A549 (cell line): ENCODE measurements at regions not wholly inside any gene's neighbourhood (a gene's known extent, or its start where the extent isn't known, plus 50 kb on each side); places are given as distances from the start of the nearest gene placed in this dataset.

ENCODE experiments used
- ATAC-seq, 2 experiments: fragments of 200-7000 bp in 1 of 2; fragments of >200 bp in 1 of 2; cut with Nextera tagmentation in 1 of 2; cut with Tn5 transposase in 1 of 2; 3 replicates each; pipeline versions ENCODE4 v1.8.0 to v1.9.1; 2018 to 2020; ENCODE audit warnings: mild to moderate bottlenecking in 1 of 2, moderate library complexity in 1 of 2
- CTCF ChIA-PET: fragments of 300-600 bp; sonication (Branson Sonifier 250); formaldehyde crosslinking; extraction: SDS; loops from one replicate; lab custom pipeline; 2021; ENCODE audit warnings: antibody characterized with exemption, inconsistent platforms; lab: Yijun Ruan, JAX
- POLR2A ChIA-PET: fragments of 350-600 bp; formaldehyde crosslinking; extraction: SDS; loops from one replicate; lab custom pipeline; 2021; ENCODE audit warnings: antibody characterized with exemption, inconsistent platforms; lab: Yijun Ruan, JAX
- DNase-seq, 2 experiments: peaks; one replicate each; pipeline versions ENCODE4 v3.0.0 to v3.0.0-alpha.2; 2011 to 2016; ENCODE audit warnings: low read depth in 1 of 2, low spot score in 1 of 2
- FAIRE-seq: peaks from 2 replicates; lab custom pipeline; 2011; peaks lifted over from hg19 to GRCh38; lab: Jason Lieb, UNC
- H3K27ac ChIP-seq, 2 experiments: fragments of >200 bp; sonication (Bioruptor Twin); formaldehyde crosslinking; 3 replicates each; pipeline ENCODE4 v1.5.1; 2016 to 2017
- H3K4me1 ChIP-seq: fragments of >200 bp; sonication (Bioruptor Twin); formaldehyde crosslinking; 3 replicates; pipeline ENCODE4 v1.6.1; 2016
- H3K4me2 ChIP-seq: fragments of >200 bp; sonication (Bioruptor Twin); formaldehyde crosslinking; 3 replicates; pipeline ENCODE4 v1.6.1; 2016
- H3K4me3 ChIP-seq: fragments of >200 bp; sonication (Bioruptor Twin); formaldehyde crosslinking; 3 replicates; pipeline ENCODE4 v1.5.1; 2016
- H3K9me3 ChIP-seq: fragments of >200 bp; sonication (Bioruptor Twin); formaldehyde crosslinking; 3 replicates; pipeline ENCODE4 v1.6.1; 2016
- BHLHE40 ChIP-seq: IDR thresholded peaks from 2 replicates; pipeline ENCODE4 v1.6.1; 2012; ENCODE audit warnings: low read depth, low read length, inconsistent platforms
- CBX2 ChIP-seq: fragments of 200-600 bp; sonication (generic); IDR thresholded peaks from 2 replicates; pipeline ENCODE4 v1.6.1; 2016; ENCODE audit warnings: low read depth, mild to moderate bottlenecking, borderline replicate concordance
- CEBPB ChIP-seq, 2 experiments: fragments of >200 bp in 1 of 2; sonication (Bioruptor Twin) in 1 of 2; formaldehyde crosslinking in 1 of 2; IDR thresholded peaks; 2 replicates each; pipeline ENCODE4 v1.6.1; 2012 to 2016
- CHD2 ChIP-seq: fragments of 150-350 bp; IDR thresholded peaks from 2 replicates; pipeline ENCODE4 v1.6.1; 2014; ENCODE audit warnings: low read length; ENCODE audit not compliant: partially characterized antibody
- CTCF ChIP-seq: fragments of >200 bp; sonication (Bioruptor Twin); formaldehyde crosslinking; IDR thresholded peaks from 3 replicates; pipeline ENCODE4 v1.5.1; 2016
- EHMT2 ChIP-seq: fragments of 200-600 bp; sonication (generic); IDR thresholded peaks from 2 replicates; pipeline ENCODE4 v1.6.1; 2016; ENCODE audit warnings: antibody characterized with exemption, low read depth, mild to moderate bottlenecking, moderate library complexity
- ESRRA ChIP-seq: fragments of 150-350 bp; IDR thresholded peaks from 2 replicates; pipeline ENCODE4 v1.6.1; 2014; ENCODE audit warnings: mild to moderate bottlenecking, low read length, borderline replicate concordance
- FOXS1 ChIP-seq: fragments of 250-450 bp; sonication (Bioruptor Pico); IDR thresholded peaks from 2 replicates; pipeline ENCODE4 v1.5.0; 2020; ENCODE audit warnings: mild to moderate bottlenecking, moderate library complexity
- GATA3 ChIP-seq: IDR thresholded peaks from 2 replicates; pipeline ENCODE4 v1.6.1; 2012; ENCODE audit warnings: borderline replicate concordance
- HDAC2 ChIP-seq: fragments of 200-600 bp; sonication (generic); IDR thresholded peaks from 2 replicates; pipeline ENCODE4 v1.6.1; 2016
- HEYL ChIP-seq: fragments of 250-450 bp; sonication (Bioruptor Pico); IDR thresholded peaks from 2 replicates; pipeline ENCODE4 v1.8.0; 2021; ENCODE audit warnings: mild to moderate bottlenecking, moderate library complexity
- HOXB5 ChIP-seq: fragments of 250-450 bp; sonication (Bioruptor Pico); IDR thresholded peaks from 2 replicates; pipeline ENCODE4 v1.5.0; 2020; ENCODE audit warnings: mild to moderate bottlenecking, moderate library complexity
- JUN ChIP-seq, 2 experiments: fragments of >200 bp; sonication (Bioruptor Twin); formaldehyde crosslinking; IDR thresholded peaks; 2 replicates in 1 of 2; 3 replicates in 1 of 2; pipeline ENCODE4 v1.6.1; 2016 to 2017
- NFE2L2 ChIP-seq: fragments of 150-350 bp; conservative IDR thresholded peaks from 2 replicates; pipeline ENCODE4 v1.6.1; 2014; ENCODE audit warnings: low read length
- NPAS2 ChIP-seq: fragments of 250-450 bp; sonication (Bioruptor Pico); IDR thresholded peaks from 2 replicates; pipeline ENCODE4 v1.8.0; 2022; ENCODE audit warnings: mild to moderate bottlenecking, moderate library complexity, borderline replicate concordance
- PHF8 ChIP-seq: fragments of 200-600 bp; sonication (generic); IDR thresholded peaks from 2 replicates; pipeline ENCODE4 v1.6.1; 2016; ENCODE audit warnings: low read depth, mild to moderate bottlenecking, antibody characterized with exemption, moderate library complexity, borderline replicate concordance
- RAD21 ChIP-seq, 2 experiments: fragments of >200 bp in 1 of 2; sonication (Bioruptor Twin) in 1 of 2; formaldehyde crosslinking in 1 of 2; IDR thresholded peaks in 1 of 2; conservative IDR thresholded peaks in 1 of 2; 2 replicates in 1 of 2; 3 replicates in 1 of 2; pipeline ENCODE4 v1.6.1; 2012 to 2018; ENCODE audit warnings: inconsistent platforms in 1 of 2
- RCOR1 ChIP-seq: fragments of 150-350 bp; IDR thresholded peaks from 2 replicates; pipeline ENCODE4 v1.6.1; 2014; ENCODE audit warnings: antibody characterized with exemption, low read length, low read depth
- REST ChIP-seq: fragments of 200-600 bp; sonication (generic); IDR thresholded peaks from 2 replicates; pipeline ENCODE4 v1.6.1; 2016; ENCODE audit warnings: antibody characterized with exemption, mild to moderate bottlenecking, moderate library complexity
- RNF2 ChIP-seq: fragments of 200-600 bp; sonication (generic); IDR thresholded peaks from 2 replicates; pipeline ENCODE4 v1.6.1; 2016; ENCODE audit warnings: low read depth, mild to moderate bottlenecking, antibody characterized with exemption, moderate library complexity, borderline replicate concordance
- SMC3 ChIP-seq: fragments of >200 bp; sonication (Bioruptor Twin); formaldehyde crosslinking; IDR thresholded peaks from 3 replicates; pipeline ENCODE4 v1.6.1; 2018; ENCODE audit warnings: inconsistent platforms
- SREBF2 ChIP-seq: fragments of 450-650 bp; IDR thresholded peaks from 2 replicates; pipeline ENCODE4 v1.6.1; 2014; ENCODE audit warnings: mild to moderate bottlenecking, moderate library complexity
- USF2 ChIP-seq: fragments of 450-650 bp; IDR thresholded peaks from 2 replicates; pipeline ENCODE4 v1.6.1; 2014; ENCODE audit warnings: antibody characterized with exemption
- ZFP36 ChIP-seq: fragments of 450-650 bp; IDR thresholded peaks from 2 replicates; pipeline ENCODE4 v1.6.1; 2014; ENCODE audit warnings: borderline replicate concordance; ENCODE audit not compliant: partially characterized antibody
- ZNF302 ChIP-seq: fragments of 250-450 bp; sonication (Bioruptor Pico); IDR thresholded peaks from 2 replicates; pipeline ENCODE4 v1.9.0; 2021; ENCODE audit warnings: inconsistent platforms, mild to moderate bottlenecking, moderate library complexity
- WGBS: methylation state at CpG from one replicate; pipeline ENCODE4 v1.1.6; 2017; ENCODE audit errors: missing lambda C conversion rate; 5-methylcytosine and 5-hydroxymethylcytosine counted together
- TF ChIP-seq, protein P1 (sequence below): IDR thresholded peaks from 2 replicates; pipeline ENCODE4 v1.6.1; 2012; ENCODE audit warnings: low read depth, borderline replicate concordance
- TF ChIP-seq, protein P2 (sequence below): IDR thresholded peaks from 2 replicates; pipeline ENCODE4 v1.6.1; 2012

- Histone ChIP-seq H3K4me3 (no peak overlapping the region), H3K4me1 (no peaks in the 10 kb centered on the region), H3K27ac (no peak overlapping the region), H3K9me3 (no peaks in the 10 kb centered on the region), H3K4me2 (no peak overlapping the region)
- 15% methylated on average over 2 of the region's 2 CpGs for WGBS
- POLR2A ChIA-PET = no interaction called here
- no peak for DNase-seq
- CTCF ChIA-PET = no interaction called here
- no peak for FAIRE-seq
- TF ChIP-seq HEYL (CRISPR knock-in tag) = no peak
- TF ChIP-seq ZNF302 = no peak
- no peak for TF ChIP-seq RNF2
- TF ChIP-seq SREBF2 = no peak
- TF ChIP-seq ESRRA = no peak
- TF ChIP-seq CHD2 = no peak
- no peak for TF ChIP-seq NFE2L2
- TF ChIP-seq, protein P1, sequence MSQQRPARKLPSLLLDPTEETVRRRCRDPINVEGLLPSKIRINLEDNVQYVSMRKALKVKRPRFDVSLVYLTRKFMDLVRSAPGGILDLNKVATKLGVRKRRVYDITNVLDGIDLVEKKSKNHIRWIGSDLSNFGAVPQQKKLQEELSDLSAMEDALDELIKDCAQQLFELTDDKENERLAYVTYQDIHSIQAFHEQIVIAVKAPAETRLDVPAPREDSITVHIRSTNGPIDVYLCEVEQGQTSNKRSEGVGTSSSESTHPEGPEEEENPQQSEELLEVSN = no peak
- no peak for TF ChIP-seq RAD21 (conservative IDR thresholded peaks at IDR 0.05 in 1 of 2, IDR thresholded peaks at IDR 0.05 in 1 of 2)
- no peak for TF ChIP-seq HDAC2
- no peak for TF ChIP-seq USF2
- TF ChIP-seq JUN (IDR thresholded peaks at IDR 0.05) = no peak
- no peak for TF ChIP-seq CBX2
- no peak for TF ChIP-seq FOXS1 (CRISPR knock-in tag)
- no peak for TF ChIP-seq NPAS2
- TF ChIP-seq ZFP36 = no peak
- TF ChIP-seq, protein P2, sequence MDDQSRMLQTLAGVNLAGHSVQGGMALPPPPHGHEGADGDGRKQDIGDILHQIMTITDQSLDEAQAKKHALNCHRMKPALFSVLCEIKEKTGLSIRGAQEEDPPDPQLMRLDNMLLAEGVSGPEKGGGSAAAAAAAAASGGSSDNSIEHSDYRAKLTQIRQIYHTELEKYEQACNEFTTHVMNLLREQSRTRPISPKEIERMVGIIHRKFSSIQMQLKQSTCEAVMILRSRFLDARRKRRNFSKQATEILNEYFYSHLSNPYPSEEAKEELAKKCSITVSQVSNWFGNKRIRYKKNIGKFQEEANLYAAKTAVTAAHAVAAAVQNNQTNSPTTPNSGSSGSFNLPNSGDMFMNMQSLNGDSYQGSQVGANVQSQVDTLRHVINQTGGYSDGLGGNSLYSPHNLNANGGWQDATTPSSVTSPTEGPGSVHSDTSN = no peak
- TF ChIP-seq CTCF = no peak
- TF ChIP-seq REST = no peak
- no peak for ATAC-seq
These were observed 634.6 kb downstream of the IGSF11 start for GRCh38 chr3:118400086-118400485.

DNA sequence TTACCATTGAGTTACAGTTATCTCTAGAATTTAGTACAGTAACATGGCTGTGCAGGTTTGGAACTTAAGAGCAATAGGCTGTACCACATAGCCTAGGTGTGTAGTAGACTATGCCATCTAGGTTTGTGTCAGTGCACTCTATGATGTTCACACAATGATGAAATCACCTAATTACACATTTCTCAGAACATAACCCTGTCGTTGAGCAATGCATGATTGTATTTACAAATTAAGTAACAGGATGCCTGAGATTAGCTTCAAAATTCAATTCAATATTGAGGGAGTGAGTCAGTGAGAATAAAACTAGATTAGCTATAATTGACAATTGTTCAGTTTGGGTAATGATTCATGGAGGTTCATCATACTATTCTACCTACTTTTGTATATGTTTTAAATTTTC lies 633.8 kb downstream of the IGSF11 start:
- no peak for ATAC-seq
- CTCF ChIA-PET = no interaction called here
- Histone ChIP-seq H3K4me3 (no peak overlapping the region), H3K4me2 (no peak overlapping the region), H3K27ac (no peak overlapping the region), H3K4me1 (no peaks in the 10 kb centered on the region), H3K9me3 (no peaks in the 10 kb centered on the region)
- POLR2A ChIA-PET = no interaction called here
- no peak for DNase-seq
- FAIRE-seq = no peak
- WGBS = 0% methylated on average over 1 of the region's 1 CpG
- TF ChIP-seq SMC3 = no peak
- TF ChIP-seq RCOR1 = no peak
- TF ChIP-seq GATA3 = no peak
- TF ChIP-seq CTCF = no peak
- no peak for TF ChIP-seq CEBPB (IDR thresholded peaks at IDR 0.05)
- TF ChIP-seq HOXB5 (CRISPR knock-in tag) = no peak
- no peak for TF ChIP-seq HEYL (CRISPR knock-in tag)
- no peak for TF ChIP-seq ZNF302
- TF ChIP-seq FOXS1 (CRISPR knock-in tag) = no peak
- TF ChIP-seq EHMT2 = no peak
- no peak for TF ChIP-seq PHF8
- TF ChIP-seq, protein P1 = no peak
- no peak for TF ChIP-seq BHLHE40
